ENCODE measurements at regions not wholly inside any gene's neighbourhood (a gene's known extent, or its start where the extent isn't known, plus 50 kb on each side); places are given as distances from the start of the nearest gene placed in this dataset.

DNA sequence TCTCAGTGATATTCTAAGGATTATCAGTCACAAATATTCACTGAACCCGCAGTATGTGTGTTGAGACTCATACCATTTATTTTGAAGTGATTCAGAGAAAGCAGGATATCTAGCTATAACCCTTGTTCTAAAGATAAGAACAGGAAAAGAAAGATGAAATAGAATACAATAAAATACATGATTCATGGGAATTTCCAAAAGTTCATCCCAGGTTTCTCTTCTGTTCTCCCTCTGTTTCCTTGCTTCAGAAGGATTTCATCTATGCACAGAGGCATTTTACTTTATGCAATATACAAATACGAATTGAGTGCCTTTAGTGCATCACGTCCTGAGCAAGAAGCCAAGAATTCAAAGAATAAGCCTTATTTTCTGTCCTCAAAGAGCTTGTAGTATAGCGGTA is 274.4 kb upstream of the GPC6 start:
- TF ChIP-seq, protein P1, sequence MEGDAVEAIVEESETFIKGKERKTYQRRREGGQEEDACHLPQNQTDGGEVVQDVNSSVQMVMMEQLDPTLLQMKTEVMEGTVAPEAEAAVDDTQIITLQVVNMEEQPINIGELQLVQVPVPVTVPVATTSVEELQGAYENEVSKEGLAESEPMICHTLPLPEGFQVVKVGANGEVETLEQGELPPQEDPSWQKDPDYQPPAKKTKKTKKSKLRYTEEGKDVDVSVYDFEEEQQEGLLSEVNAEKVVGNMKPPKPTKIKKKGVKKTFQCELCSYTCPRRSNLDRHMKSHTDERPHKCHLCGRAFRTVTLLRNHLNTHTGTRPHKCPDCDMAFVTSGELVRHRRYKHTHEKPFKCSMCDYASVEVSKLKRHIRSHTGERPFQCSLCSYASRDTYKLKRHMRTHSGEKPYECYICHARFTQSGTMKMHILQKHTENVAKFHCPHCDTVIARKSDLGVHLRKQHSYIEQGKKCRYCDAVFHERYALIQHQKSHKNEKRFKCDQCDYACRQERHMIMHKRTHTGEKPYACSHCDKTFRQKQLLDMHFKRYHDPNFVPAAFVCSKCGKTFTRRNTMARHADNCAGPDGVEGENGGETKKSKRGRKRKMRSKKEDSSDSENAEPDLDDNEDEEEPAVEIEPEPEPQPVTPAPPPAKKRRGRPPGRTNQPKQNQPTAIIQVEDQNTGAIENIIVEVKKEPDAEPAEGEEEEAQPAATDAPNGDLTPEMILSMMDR (IDR thresholded peaks at IDR 0.05), result no peak
- TF ChIP-seq POLR2A (IDR thresholded peaks at IDR 0.05), result no peak

Data from body of pancreas (tissue), 4 donors.